ENCODE measurements at regions not wholly inside any gene's neighbourhood (a gene's known extent, or its start where the extent isn't known, plus 50 kb on each side); places are given as distances from the start of the nearest gene placed in this dataset.
"Not testable (repeated sequence)": the region's sequence is repeated elsewhere in the genome, so short reads cannot be mapped to it uniquely, and the experiment has no call there.

DNA sequence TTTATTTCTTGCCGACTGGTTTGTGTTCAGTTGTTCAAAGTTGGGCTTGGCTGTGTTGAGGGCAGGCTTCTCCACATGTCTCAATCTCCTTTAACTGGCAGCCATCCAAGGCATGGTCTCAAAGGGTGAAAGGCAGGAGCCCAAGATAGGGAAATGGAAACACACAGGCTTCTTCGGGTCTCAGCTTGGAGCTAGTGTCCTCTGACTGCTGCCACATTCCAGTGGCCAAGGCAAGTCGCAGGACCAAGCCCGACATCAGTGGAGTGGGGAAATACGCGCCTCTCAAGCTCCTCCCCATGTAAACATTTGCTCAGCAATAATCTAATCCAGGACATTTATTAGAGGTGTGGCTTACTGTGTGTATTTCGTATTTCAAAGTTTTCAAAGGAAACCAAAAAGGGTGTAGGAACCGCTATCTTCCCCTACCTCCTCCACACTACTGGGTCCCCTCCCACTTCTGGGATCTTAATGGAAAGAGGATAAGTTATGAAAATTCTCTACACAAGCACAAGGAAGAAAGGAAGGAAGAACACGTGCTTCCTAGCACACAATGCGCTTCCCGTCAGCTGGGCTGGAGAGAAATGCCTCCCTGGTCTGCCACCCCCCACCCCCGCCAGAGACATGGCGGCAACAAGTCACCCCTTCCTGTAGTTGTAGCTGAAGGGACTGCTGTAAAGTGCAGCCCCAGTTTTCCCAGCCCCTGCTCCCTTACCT lies 181.7 kb downstream of the FAM43A start:
- Histone ChIP-seq H3K9me3 (ENCODE audit: control insufficient read depth, insufficient read depth, low read length) (no peaks in the 10 kb centered on the region), H3K27ac (ENCODE audit: low read depth, low read length) (no peak overlapping the region), H3K27me3 (ENCODE audit: control insufficient read depth, insufficient read depth, low read length) (no peaks in the 10 kb centered on the region), H3K36me3 (ENCODE audit: control insufficient read depth, insufficient read depth, low read length) (no peaks in the 10 kb centered on the region), H3K9ac (ENCODE audit: low read depth, low read length) (no peak overlapping the region), H3K4me3 (ENCODE audit: low read depth, low read length) (no peak overlapping the region), H3K4me1 (ENCODE audit: control insufficient read depth, insufficient read depth, low read length) (peaks cover 26% of the 10 kb centered on the region)

DNA sequence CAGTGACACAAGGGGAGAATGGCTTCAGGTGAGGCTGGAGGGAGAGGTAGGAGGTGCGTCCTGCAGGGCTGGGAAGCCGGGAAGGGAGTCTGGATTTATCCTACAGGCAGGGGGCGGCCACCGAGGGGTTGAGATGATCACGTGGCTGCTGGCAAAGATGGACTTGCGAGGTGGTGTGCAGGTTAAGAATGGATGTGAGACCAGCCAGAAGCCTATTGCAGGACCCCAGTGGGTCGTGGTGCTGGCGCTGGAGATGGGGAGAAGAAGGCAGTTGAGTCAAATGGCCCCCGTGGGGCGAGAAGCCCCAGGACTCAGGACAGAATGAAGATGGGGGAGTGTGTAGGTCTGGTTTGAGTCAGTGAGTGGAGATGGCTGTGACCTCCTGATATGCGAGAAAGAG lies 183.1 kb downstream of the FAM43A start:
- H3K9me3 ChIP-seq (ENCODE audit: control insufficient read depth, insufficient read depth, low read length), result no peaks in the 10 kb centered on the region
- H3K4me3 ChIP-seq (ENCODE audit: low read depth, low read length), result no peak overlapping the region
- H3K27me3 ChIP-seq (ENCODE audit: control insufficient read depth, insufficient read depth, low read length), result no peaks in the 10 kb centered on the region
- peaks cover 27% of the 10 kb centered on the region for H3K4me1 ChIP-seq (ENCODE audit: control insufficient read depth, insufficient read depth, low read length)
- no peaks in the 10 kb centered on the region for H3K36me3 ChIP-seq (ENCODE audit: control insufficient read depth, insufficient read depth, low read length)
- no peak overlapping the region for H3K27ac ChIP-seq (ENCODE audit: low read depth, low read length)
- H3K9ac ChIP-seq (ENCODE audit: low read depth, low read length), result no peak overlapping the region

DNA sequence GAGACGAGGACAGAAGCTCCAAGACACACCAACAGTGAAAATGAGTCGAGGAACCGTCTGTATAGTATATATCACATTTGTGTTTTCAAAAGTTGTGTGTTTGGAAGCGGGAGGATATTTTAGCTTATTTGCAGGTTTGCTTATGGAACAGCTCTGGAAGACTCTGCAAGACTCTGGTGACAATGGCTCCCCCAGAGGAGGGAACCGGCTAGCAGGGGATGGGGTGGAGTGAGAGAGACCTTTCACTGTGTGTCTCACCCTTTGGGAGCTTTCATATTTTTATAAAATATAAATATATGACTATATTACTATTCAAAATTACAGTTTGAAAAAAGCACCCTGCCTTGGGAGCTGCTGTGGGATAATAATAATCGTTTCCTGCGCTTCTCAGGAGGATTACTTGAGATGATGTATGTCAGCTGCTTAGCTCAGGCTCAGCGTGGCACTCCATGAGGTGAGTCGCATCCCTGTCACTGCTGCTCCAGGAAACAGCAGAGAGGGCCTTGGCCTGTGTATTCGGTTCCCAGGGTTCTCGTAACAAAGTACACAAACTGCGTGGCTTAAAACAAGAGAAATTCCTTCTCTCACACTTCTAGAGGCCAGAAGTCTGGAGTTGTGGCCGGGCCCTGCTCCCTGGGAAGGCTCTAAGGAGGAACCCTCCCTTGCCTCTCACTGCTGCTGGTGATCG lies 183.9 kb downstream of the FAM43A start:
- Histone ChIP-seq H3K4me1 (ENCODE audit: control insufficient read depth, insufficient read depth, low read length) (peaks cover 27% of the 10 kb centered on the region), H3K9me3 (ENCODE audit: control insufficient read depth, insufficient read depth, low read length) (no peaks in the 10 kb centered on the region), H3K36me3 (ENCODE audit: control insufficient read depth, insufficient read depth, low read length) (no peaks in the 10 kb centered on the region), H3K4me3 (ENCODE audit: low read depth, low read length) (no peak overlapping the region), H3K27me3 (ENCODE audit: control insufficient read depth, insufficient read depth, low read length) (no peaks in the 10 kb centered on the region), H3K9ac (ENCODE audit: low read depth, low read length) (no peak overlapping the region), H3K27ac (ENCODE audit: low read depth, low read length) (no peak overlapping the region)

DNA sequence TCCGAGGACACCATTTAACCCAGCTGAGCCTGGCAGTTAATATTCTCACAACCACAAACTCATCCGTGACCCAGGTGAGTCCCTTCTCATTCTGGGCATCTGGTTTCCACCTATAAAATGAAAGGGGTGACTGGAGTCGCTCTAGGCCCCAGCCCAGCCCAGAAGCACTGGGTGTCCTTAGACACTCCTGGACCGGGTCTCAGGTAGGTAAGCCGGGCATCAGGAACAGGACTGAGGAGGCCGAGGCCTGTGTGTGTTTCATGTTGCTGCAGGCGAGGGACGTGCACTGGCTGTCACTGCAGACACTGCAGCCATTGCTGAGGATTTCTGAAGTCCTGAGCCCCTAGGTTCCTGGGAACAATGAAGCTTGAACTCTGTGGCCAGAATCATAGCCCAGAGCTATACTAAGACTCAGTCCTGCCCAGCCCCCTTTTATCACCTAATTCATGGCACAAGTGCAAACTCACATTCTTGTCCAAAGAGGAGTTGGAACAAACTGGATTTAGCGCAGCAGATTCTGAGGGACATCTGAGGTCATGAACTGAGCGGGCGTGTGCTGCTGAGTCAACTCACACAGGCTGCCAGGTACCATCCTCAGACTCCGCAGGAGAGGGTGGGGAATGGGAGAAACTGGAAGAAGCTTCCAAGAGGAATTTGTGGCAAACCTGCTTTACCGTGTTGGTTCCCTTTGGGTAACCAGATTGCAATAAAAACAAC lies 184.9 kb downstream of the FAM43A start:
- Histone ChIP-seq H3K4me3 (ENCODE audit: low read depth, low read length) (no peak overlapping the region), H3K27me3 (ENCODE audit: control insufficient read depth, insufficient read depth, low read length) (no peaks in the 10 kb centered on the region), H3K36me3 (ENCODE audit: control insufficient read depth, insufficient read depth, low read length) (no peaks in the 10 kb centered on the region), H3K27ac (ENCODE audit: low read depth, low read length) (peak overlapping the region; percentile 33), H3K4me1 (ENCODE audit: control insufficient read depth, insufficient read depth, low read length) (peaks cover 27% of the 10 kb centered on the region), H3K9ac (ENCODE audit: low read depth, low read length) (no peak overlapping the region), H3K9me3 (ENCODE audit: control insufficient read depth, insufficient read depth, low read length) (no peaks in the 10 kb centered on the region)

DNA sequence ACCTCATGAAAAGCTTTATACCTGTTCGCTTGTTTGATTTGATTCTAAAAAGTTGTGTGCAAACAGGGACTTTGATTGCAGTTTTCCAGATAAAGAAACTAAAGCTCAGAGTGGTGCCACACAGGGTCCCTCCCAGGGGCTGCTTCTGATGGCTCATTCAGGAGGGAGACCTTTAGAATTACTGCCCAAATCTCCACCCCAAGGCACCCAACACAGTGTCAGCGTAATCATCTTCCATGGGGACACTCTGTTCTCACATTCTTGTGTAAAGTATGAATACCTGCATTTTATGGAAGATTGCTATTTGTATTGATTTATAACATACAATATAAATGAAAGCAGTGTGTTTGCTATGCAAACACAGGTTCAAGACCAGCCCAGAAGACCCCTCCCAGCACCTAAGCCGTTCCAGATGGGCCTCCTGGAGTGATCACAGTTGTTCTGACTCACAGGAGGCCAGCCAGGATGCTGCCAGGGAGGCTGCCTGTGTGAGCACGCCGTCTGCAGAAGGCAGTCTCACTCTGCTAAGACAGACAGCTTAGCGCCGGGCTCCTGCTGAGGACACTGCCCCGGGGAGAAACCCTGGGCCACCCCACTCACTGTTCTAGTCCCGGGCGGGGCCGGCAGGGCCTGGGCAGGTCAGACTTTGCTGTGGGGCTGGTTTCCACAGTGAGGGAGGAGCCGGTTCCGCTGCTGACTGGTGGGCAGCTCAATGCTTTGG lies 185.6 kb downstream of the FAM43A start:
- Histone ChIP-seq H3K36me3 (ENCODE audit: control insufficient read depth, insufficient read depth, low read length) (no peaks in the 10 kb centered on the region), H3K9me3 (ENCODE audit: control insufficient read depth, insufficient read depth, low read length) (no peaks in the 10 kb centered on the region), H3K4me3 (ENCODE audit: low read depth, low read length) (no peak overlapping the region), H3K4me1 (ENCODE audit: control insufficient read depth, insufficient read depth, low read length) (peaks cover 27% of the 10 kb centered on the region), H3K27me3 (ENCODE audit: control insufficient read depth, insufficient read depth, low read length) (no peaks in the 10 kb centered on the region), H3K27ac (ENCODE audit: low read depth, low read length) (peak overlapping the region; percentile 33), H3K9ac (ENCODE audit: low read depth, low read length) (0 out of 2 replicates have a peak overlapping the region, but pooled peaks have one; percentile 41)

DNA sequence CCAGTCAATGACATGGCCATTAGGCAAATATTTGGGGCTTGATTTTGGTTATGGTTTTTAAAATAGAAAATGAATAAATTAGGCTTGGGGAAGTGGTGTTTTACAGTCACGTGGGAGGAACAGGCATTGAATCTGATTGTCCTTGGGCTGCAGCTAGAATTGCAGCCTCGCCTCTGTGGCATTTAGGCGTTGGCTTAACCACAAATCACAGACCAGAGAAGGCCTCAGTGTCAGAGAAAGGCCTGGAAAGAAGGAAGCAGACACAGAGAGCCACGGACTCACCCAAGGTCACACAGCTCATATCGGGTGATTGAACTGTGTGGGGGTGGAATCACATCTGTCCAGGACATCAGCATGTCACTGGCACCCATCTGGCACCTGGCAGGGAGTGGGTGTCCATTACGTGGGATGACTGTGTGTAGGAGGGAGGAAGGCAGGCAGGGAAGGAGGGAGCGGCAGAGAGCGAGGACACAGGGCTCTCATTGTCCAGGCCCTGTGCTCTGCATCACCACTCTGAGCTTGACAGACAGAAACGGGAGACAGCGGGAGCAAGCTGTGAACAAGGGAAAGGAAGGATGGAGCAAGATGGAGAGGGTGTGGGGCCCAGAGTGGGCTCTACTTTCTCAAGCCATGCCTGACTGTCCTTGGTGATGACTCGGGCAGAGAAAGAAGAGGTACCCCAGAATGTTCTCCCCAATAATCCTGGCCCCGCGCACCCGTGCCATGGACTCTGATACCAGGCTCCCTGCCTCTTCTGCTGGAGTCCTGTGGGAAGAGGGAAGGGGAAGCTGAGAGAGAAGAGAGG lies 186.4 kb downstream of the FAM43A start:
- Histone ChIP-seq H3K4me1 (ENCODE audit: control insufficient read depth, insufficient read depth, low read length) (peaks cover 27% of the 10 kb centered on the region), H3K9me3 (ENCODE audit: control insufficient read depth, insufficient read depth, low read length) (no peaks in the 10 kb centered on the region), H3K9ac (ENCODE audit: low read depth, low read length) (peak overlapping the region; percentile 41; the same call in 1 of the 2 replicates), H3K27ac (ENCODE audit: low read depth, low read length) (peak overlapping the region; percentile 78), H3K27me3 (ENCODE audit: control insufficient read depth, insufficient read depth, low read length) (no peaks in the 10 kb centered on the region), H3K36me3 (ENCODE audit: control insufficient read depth, insufficient read depth, low read length) (no peaks in the 10 kb centered on the region), H3K4me3 (ENCODE audit: low read depth, low read length) (no peak overlapping the region)

DNA sequence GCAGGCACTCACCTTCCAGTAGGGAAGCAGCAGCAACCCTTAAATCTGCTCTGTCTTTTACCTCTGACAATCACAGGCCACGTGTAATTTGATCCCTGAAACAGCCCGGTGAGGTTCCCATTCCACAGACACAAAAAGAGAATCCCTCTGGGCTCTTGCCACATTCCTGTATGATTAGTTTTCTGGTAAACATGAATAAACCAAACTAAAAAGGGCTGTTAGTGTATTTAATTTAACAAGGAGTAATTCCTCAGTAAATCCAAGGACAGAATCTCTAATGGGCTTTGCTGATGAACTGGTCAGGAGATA lies 186.9 kb downstream of the FAM43A start:
- Histone ChIP-seq H3K36me3 (ENCODE audit: control insufficient read depth, insufficient read depth, low read length) (no peaks in the 10 kb centered on the region), H3K27ac (ENCODE audit: low read depth, low read length) (peak overlapping the region; percentile 78), H3K4me3 (ENCODE audit: low read depth, low read length) (no peak overlapping the region), H3K9me3 (ENCODE audit: control insufficient read depth, insufficient read depth, low read length) (no peaks in the 10 kb centered on the region), H3K9ac (ENCODE audit: low read depth, low read length) (no peak overlapping the region), H3K27me3 (ENCODE audit: control insufficient read depth, insufficient read depth, low read length) (no peaks in the 10 kb centered on the region), H3K4me1 (ENCODE audit: control insufficient read depth, insufficient read depth, low read length) (peaks cover 27% of the 10 kb centered on the region)

DNA sequence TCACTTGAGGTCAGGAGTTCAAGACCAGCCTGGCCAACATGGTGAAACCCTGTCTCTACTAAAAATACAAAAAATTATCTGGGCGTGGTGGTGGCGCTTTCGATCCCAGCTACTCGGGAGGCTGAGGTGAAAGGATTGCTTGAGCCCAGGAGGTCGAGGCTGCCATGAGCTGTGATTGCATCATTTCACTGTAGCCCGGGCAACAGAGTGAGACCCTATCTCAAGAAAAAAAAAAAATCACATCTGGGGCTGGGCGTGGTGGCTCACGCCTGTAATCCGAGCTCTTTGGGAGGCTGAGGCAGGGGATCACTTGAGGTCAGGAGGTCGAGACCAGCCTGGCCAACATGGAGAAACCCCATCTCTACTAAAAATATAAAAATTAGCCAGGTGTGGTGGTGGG lies 187.8 kb downstream of the FAM43A start:
- H3K9me3 ChIP-seq (ENCODE audit: control insufficient read depth, insufficient read depth, low read length); H3K36me3 ChIP-seq (ENCODE audit: control insufficient read depth, insufficient read depth, low read length); H3K9ac ChIP-seq (ENCODE audit: low read depth, low read length); H3K27me3 ChIP-seq (ENCODE audit: control insufficient read depth, insufficient read depth, low read length); H3K27ac ChIP-seq (ENCODE audit: low read depth, low read length); H3K4me3 ChIP-seq (ENCODE audit: low read depth, low read length): not testable (repeated sequence)
- peaks cover 27% of the 10 kb centered on the region for H3K4me1 ChIP-seq (ENCODE audit: control insufficient read depth, insufficient read depth, low read length)

DNA sequence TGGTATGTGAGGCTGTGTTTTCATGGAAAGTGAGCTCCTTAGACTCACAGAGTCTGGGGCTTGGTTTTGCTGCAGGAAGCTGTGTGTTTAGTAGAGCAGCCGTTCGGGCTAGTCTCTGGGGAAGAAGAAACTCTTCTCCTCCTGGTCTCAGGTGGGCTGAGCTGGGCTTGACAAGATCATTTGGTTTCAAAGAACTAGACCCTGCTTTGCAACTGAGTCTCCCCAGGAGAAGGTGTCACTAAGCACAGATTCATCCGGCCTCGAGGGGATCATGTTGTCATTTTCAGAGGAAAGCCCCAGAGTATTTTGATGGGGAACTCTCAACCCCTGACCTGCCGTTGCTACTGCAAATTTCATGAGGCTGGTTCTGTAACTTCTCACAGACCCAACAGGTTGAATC lies 188.5 kb downstream of the FAM43A start:
- no peak overlapping the region for H3K27ac ChIP-seq (ENCODE audit: low read depth, low read length)
- H3K36me3 ChIP-seq (ENCODE audit: control insufficient read depth, insufficient read depth, low read length), result no peaks in the 10 kb centered on the region
- H3K9me3 ChIP-seq (ENCODE audit: control insufficient read depth, insufficient read depth, low read length), result no peaks in the 10 kb centered on the region
- no peaks in the 10 kb centered on the region for H3K27me3 ChIP-seq (ENCODE audit: control insufficient read depth, insufficient read depth, low read length)
- peaks cover 27% of the 10 kb centered on the region for H3K4me1 ChIP-seq (ENCODE audit: control insufficient read depth, insufficient read depth, low read length)
- no peak overlapping the region for H3K9ac ChIP-seq (ENCODE audit: low read depth, low read length)
- no peak overlapping the region for H3K4me3 ChIP-seq (ENCODE audit: low read depth, low read length)

DNA sequence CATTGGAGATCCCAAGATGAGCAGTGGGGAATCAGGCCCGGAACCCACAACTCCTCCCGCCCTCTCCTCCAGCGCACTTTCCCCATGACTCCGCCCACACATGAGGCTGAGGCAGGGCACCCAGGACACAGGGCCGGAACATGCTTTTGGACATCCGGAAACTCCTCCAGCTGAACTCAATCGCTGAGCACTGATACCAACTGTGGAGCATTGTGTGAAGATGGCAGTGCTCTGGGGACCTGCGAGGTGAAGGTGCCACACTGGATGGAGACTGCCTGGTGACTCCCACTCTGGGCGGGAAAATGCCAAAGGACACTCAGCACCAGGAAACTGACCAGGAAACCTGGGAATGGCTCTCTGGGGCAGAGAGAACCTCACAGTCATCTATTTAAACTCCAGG lies 189.1 kb downstream of the FAM43A start:
- Histone ChIP-seq H3K4me1 (ENCODE audit: control insufficient read depth, insufficient read depth, low read length) (peaks cover 27% of the 10 kb centered on the region), H3K27ac (ENCODE audit: low read depth, low read length) (no peak overlapping the region), H3K9ac (ENCODE audit: low read depth, low read length) (no peak overlapping the region), H3K9me3 (ENCODE audit: control insufficient read depth, insufficient read depth, low read length) (no peaks in the 10 kb centered on the region), H3K4me3 (ENCODE audit: low read depth, low read length) (no peak overlapping the region), H3K27me3 (ENCODE audit: control insufficient read depth, insufficient read depth, low read length) (no peaks in the 10 kb centered on the region), H3K36me3 (ENCODE audit: control insufficient read depth, insufficient read depth, low read length) (no peaks in the 10 kb centered on the region)
